ENCODE measurements at regions not wholly inside any gene's neighbourhood (a gene's known extent, or its start where the extent isn't known, plus 50 kb on each side); places are given as distances from the start of the nearest gene placed in this dataset.

DNA sequence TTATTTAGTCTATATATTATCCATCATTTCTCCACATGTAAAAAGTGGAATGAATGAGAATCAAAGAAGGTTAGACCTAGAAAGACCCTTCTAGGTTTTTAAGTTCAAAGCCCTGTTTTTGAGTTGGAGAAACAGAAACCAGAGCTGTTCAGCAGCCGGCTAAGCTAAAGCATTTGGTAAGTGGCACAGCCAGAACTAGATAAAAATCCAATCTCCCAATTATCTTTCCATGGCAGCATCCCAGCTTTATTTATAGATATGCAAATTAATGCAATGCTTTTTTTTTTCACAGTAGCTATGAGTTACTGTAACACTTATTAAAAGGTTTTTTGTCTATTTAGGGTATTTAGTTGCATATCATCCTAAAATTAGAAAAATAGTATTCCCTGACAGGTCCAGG, 85.1 kb downstream of the NIBAN1 start:
- no peak for DNase-seq
- H3K27me3 ChIP-seq (ENCODE audit: insufficient read depth, low read depth, severe bottlenecking), result no peaks in the 10 kb centered on the region
- TF ChIP-seq, protein P1, sequence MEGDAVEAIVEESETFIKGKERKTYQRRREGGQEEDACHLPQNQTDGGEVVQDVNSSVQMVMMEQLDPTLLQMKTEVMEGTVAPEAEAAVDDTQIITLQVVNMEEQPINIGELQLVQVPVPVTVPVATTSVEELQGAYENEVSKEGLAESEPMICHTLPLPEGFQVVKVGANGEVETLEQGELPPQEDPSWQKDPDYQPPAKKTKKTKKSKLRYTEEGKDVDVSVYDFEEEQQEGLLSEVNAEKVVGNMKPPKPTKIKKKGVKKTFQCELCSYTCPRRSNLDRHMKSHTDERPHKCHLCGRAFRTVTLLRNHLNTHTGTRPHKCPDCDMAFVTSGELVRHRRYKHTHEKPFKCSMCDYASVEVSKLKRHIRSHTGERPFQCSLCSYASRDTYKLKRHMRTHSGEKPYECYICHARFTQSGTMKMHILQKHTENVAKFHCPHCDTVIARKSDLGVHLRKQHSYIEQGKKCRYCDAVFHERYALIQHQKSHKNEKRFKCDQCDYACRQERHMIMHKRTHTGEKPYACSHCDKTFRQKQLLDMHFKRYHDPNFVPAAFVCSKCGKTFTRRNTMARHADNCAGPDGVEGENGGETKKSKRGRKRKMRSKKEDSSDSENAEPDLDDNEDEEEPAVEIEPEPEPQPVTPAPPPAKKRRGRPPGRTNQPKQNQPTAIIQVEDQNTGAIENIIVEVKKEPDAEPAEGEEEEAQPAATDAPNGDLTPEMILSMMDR (IDR thresholded peaks at IDR 0.05; ENCODE audit: low read depth, low read length), result no peak
- no peaks in the 10 kb centered on the region for H3K9me3 ChIP-seq (ENCODE audit: severe bottlenecking)
- no peak overlapping the region for H3K27ac ChIP-seq
- H3K36me3 ChIP-seq, result no peaks in the 10 kb centered on the region
- H3K4me3 ChIP-seq (ENCODE audit: low read depth, low read length), result no peak overlapping the region

DNA sequence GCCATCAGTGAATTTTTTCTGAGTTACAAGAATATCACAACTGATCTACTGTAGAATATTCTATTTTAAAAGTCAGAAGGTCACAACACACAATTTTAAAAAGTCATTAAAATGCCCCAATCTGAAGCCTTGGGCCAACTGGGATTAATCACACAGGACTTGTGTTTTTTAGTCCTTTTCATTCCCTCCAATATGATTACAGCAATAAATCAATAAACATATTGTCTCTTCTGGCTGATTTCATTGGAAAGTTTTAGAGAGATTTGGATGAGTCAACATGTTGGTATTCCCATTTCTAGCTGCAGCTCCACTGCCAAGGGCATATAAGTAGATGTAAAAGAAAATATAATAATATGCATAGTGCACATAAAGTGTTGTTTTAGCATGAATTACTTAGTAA, 85.8 kb downstream of the NIBAN1 start:
- H3K27ac ChIP-seq, result no peak overlapping the region
- no peaks in the 10 kb centered on the region for H3K36me3 ChIP-seq
- TF ChIP-seq, protein P1 (IDR thresholded peaks at IDR 0.05; ENCODE audit: low read depth, low read length), result no peak
- no peaks in the 10 kb centered on the region for H3K27me3 ChIP-seq (ENCODE audit: insufficient read depth, low read depth, severe bottlenecking)
- no peaks in the 10 kb centered on the region for H3K9me3 ChIP-seq (ENCODE audit: severe bottlenecking)
- no peak overlapping the region for H3K4me3 ChIP-seq (ENCODE audit: low read depth, low read length)
- DNase-seq, result no peak

DNA sequence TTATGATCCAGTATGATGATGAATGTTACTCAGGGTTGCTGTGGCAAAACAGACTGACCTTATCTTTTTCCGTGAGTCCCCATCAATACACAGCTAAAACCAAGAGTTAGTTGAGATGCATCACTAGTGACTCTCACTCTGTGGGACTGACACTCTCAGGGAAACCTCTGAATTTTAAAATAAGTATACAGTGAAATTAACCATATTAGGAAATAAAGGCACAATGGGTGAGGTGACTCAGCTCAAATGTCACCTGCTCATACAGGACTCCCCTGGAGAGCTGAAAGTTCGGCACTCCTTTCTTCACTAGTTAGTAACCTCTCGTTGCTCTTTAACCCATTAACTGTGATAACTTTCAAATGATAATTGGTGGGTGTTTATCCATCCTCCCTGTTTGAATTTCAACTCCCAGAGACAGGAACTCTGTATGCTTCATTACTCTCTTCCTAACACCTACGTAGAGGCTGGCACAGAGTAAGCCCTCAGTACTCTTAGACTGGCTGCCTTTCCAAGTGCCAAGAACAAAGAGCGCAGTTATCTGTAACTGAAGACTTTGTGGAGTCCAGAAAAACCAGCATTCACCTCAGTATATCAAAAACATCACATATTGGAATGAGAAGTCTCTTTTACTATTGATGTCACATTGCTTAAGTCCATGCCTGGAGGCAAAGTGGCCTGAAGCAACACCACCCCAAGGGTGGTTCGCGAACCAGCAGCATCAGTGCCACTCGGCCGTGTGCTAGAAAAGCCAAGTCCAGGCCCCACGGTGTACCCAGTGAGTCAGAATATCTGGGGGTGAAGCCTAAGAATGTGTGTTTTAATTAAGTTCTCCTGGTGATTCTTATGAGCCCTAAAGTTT, 91.1 kb downstream of the NIBAN1 start:
- no peaks in the 10 kb centered on the region for H3K27me3 ChIP-seq (ENCODE audit: insufficient read depth, low read depth, severe bottlenecking)
- H3K4me3 ChIP-seq (ENCODE audit: low read depth, low read length), result no peak overlapping the region
- no peak overlapping the region for H3K27ac ChIP-seq
- H3K36me3 ChIP-seq, result no peaks in the 10 kb centered on the region
- TF ChIP-seq, protein P1 (IDR thresholded peaks at IDR 0.05; ENCODE audit: low read depth, low read length), result no peak
- no peak for DNase-seq
- no peaks in the 10 kb centered on the region for H3K9me3 ChIP-seq (ENCODE audit: severe bottlenecking)

DNA sequence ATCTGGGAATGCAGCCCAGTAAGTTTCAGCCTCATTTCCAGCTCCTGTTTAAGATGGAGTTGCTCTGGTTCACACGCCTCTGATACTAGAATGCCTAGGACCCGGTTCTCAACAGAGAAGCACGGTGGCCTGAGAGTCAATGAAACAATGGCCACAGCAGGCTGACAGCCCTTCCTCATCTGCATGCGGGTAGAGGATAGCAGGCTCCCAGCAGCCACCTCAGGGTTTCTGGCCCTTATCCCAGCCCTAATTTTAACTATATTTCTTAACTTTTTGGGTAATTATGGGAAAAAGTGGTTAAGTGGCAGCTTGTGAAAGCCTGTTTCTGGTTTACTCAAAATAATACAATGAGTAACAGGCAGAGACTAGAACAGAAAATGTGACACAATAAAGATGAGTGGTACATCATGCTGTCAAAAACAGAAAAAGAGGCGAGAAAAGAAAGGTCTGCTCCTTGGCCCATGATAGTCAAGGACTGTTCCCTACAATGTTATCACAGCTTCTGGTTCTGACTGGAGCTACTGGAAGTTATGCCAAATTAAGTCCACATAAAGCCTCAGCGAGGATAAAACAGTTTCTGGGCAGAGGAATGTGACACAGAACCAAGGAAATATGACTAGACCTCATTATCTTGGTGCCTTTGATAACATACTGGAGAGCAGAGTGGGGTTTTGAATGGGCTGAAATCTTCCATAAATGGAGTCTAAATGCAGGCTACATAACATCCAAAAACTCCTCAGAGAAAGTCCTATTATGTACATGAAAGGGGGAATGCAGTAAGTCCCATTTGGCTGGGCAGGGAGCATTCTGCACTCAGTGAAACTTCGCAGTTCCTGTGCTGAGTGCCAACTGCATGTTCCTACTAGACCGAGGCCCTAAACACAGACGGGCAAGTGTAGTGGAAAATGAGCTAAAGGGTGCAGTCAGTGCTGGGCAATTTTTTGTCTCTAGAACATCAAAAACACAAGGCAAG, 92.1 kb downstream of the NIBAN1 start:
- no peak for DNase-seq
- H3K4me3 ChIP-seq (ENCODE audit: low read depth, low read length), result no peak overlapping the region
- TF ChIP-seq, protein P1 (IDR thresholded peaks at IDR 0.05; ENCODE audit: low read depth, low read length), result no peak
- no peaks in the 10 kb centered on the region for H3K27me3 ChIP-seq (ENCODE audit: insufficient read depth, low read depth, severe bottlenecking)
- no peaks in the 10 kb centered on the region for H3K9me3 ChIP-seq (ENCODE audit: severe bottlenecking)
- H3K27ac ChIP-seq, result no peak overlapping the region
- H3K36me3 ChIP-seq, result no peaks in the 10 kb centered on the region

DNA sequence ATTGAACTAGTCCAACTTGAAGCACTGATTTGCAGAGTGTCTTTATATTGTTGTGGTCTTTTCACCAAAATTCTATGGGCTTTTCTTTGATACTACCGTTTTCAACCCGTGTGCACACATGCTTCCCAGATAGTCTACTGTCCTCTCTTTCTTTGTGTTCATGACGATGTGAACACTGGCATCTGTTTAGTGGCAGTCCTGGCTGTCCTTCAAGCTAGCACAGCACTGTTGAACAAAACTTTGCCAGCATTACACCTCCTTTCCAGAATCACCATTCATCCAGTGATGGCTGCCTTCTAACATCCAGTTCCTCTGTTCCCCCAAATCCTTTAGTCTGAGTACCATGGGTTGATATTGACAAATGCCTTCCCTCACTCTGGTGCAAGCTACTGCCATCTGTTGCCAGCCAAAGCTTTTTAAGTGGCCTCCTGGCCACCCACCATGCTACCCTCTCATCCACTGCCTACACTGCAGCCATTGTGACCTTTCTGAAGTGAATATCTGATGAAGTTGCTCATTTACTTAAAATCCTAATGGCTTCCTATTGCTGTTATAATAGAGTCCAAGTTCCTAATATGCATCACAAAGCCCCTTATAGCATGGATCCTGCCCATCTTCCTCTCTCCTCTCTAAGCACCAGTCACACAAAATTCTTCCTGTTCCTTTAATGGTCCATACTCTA, 94.3 kb downstream of the NIBAN1 start:
- DNase-seq, result no peak
- Histone ChIP-seq H3K36me3 (no peaks in the 10 kb centered on the region), H3K27me3 (ENCODE audit: insufficient read depth, low read depth, severe bottlenecking) (no peaks in the 10 kb centered on the region), H3K4me3 (ENCODE audit: low read depth, low read length) (no peak overlapping the region), H3K27ac (no peak overlapping the region), H3K9me3 (ENCODE audit: severe bottlenecking) (no peaks in the 10 kb centered on the region)
- TF ChIP-seq, protein P1 (IDR thresholded peaks at IDR 0.05; ENCODE audit: low read depth, low read length), result no peak

All from WERI-Rb-1 (cell line).